Adipocyte (in vitro differentiated cells): ENCODE measurements at regions not wholly inside any gene's neighbourhood (a gene's known extent, or its start where the extent isn't known, plus 50 kb on each side); places are given as distances from the start of the nearest gene placed in this dataset.

Experiments used
- DNase-seq: peaks from one replicate; pipeline ENCODE4 v3.0.0-alpha.2; 2015; ENCODE audit warnings: low read depth
- H3K27me3 ChIP-seq: replicated peaks from 2 replicates; pipeline ENCODE4 v1.7.0; 2013; ENCODE audit warnings: mild to moderate bottlenecking, low read length, moderate library complexity; ENCODE audit not compliant: control insufficient read depth, insufficient read depth
- H3K36me3 ChIP-seq: 2 replicates; pipeline ENCODE4 v1.7.0; 2013; ENCODE audit warnings: low read length, mild to moderate bottlenecking, moderate library complexity; ENCODE audit not compliant: control insufficient read depth, insufficient read depth, severe bottlenecking
- H3K4me1 ChIP-seq: 2 replicates; pipeline ENCODE4 v1.7.0; 2013; ENCODE audit warnings: mild to moderate bottlenecking, low read length, moderate library complexity; ENCODE audit not compliant: control insufficient read depth, insufficient read depth
- H3K4me3 ChIP-seq: 2 replicates; pipeline ENCODE4 v1.7.0; 2013; ENCODE audit warnings: mild to moderate bottlenecking, low read length, moderate library complexity
- H3K9ac ChIP-seq: 2 replicates; pipeline ENCODE4 v1.7.0; 2013; ENCODE audit warnings: mild to moderate bottlenecking, low read length, moderate library complexity
- H3K9me3 ChIP-seq: 2 replicates; pipeline ENCODE4 v1.7.0; 2013; ENCODE audit warnings: mild to moderate bottlenecking, low read length, moderate library complexity; ENCODE audit not compliant: control insufficient read depth

DNA sequence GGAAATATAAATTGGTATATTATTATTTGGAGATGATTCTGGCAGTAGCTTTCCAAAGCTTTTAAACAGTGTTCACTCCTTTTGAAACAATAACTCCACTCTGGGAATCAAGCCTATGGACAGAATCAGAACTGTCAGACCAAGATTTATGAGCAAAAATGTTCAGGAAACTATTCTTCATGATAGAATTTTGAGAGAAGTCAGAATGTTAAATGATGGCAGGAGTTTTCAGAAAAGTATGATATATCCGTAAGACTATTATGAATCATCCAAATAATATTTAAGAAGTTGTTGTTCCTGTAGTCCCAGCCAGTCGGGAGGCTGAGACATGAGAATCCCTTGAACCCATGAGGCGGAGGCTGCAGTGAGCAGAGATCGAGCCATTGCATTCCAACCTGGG is 50.5 kb upstream of the ADGRG2 start:
- Histone ChIP-seq H3K36me3 (no peaks in the 10 kb centered on the region), H3K9me3 (peaks cover 6% of the 10 kb centered on the region), H3K27me3 (no peaks in the 10 kb centered on the region), H3K4me1 (no peaks in the 10 kb centered on the region), H3K9ac (no peak overlapping the region), H3K4me3 (no peak overlapping the region)
- no peak for DNase-seq

- no peaks in the 10 kb centered on the region for H3K9me3 ChIP-seq
- no peaks in the 10 kb centered on the region for H3K36me3 ChIP-seq
- no peaks in the 10 kb centered on the region for H3K4me1 ChIP-seq
- no peaks in the 10 kb centered on the region for H3K27me3 ChIP-seq
- DNase-seq, result peak; percentile 49
- no peak overlapping the region for H3K4me3 ChIP-seq
- no peak overlapping the region for H3K9ac ChIP-seq
These were observed 52.2 kb upstream of the ADGRG2 start for GRCh38 chrX:19174401-19175025.

- H3K4me3 ChIP-seq, result no peak overlapping the region
- H3K27me3 ChIP-seq, result no peaks in the 10 kb centered on the region
- no peaks in the 10 kb centered on the region for H3K4me1 ChIP-seq
- no peaks in the 10 kb centered on the region for H3K9me3 ChIP-seq
- no peaks in the 10 kb centered on the region for H3K36me3 ChIP-seq
- DNase-seq, result no peak
- no peak overlapping the region for H3K9ac ChIP-seq
These were observed 54.8 kb upstream of the ADGRG2 start for GRCh38 chrX:19176901-19177630.

DNA sequence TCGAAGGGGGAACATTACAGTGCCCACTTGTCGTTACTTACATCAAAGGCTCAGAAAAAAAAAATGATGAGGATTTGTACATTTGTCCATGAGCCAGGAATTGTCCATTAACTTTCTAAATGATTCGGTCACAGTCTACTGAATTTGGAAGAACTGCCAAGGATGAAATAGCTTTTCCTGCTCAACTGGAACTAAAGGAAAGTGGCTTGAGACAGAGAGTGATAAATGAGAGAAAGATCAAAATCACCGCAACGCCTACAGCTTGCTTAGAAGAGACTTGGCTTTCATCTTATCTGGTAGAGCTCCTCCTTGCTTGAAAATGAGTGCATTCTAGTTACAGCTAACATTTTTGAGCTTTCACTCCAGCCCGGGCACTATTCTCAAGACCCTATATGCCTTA is 55.5 kb upstream of the ADGRG2 start:
- no peaks in the 10 kb centered on the region for H3K27me3 ChIP-seq
- H3K9me3 ChIP-seq, result no peaks in the 10 kb centered on the region
- DNase-seq, result no peak
- H3K36me3 ChIP-seq, result no peaks in the 10 kb centered on the region
- no peaks in the 10 kb centered on the region for H3K4me1 ChIP-seq
- H3K9ac ChIP-seq, result no peak overlapping the region
- H3K4me3 ChIP-seq, result no peak overlapping the region

DNA sequence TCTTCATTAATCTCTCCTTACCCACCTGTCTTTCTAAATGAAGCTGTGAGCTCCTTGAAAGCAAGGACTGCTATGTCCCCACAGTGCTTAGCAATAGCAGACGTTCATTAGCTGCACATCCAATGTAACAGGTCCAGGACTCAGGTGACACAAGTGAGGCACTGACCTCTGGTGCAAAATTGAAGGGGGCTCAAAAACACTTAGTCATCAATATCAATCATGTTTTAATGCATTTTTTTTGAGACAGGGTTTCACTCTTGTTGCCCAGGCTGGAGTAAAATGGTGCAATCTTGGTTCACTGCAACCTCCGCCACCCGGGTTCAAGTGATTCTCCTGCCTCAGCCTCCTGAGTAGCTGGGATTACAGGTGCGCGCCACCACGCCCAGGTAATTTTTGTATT is 56.1 kb upstream of the ADGRG2 start:
- H3K9me3 ChIP-seq, result no peaks in the 10 kb centered on the region
- H3K27me3 ChIP-seq, result no peaks in the 10 kb centered on the region
- no peak overlapping the region for H3K9ac ChIP-seq
- no peak overlapping the region for H3K4me3 ChIP-seq
- no peaks in the 10 kb centered on the region for H3K4me1 ChIP-seq
- no peaks in the 10 kb centered on the region for H3K36me3 ChIP-seq
- DNase-seq, result no peak

DNA sequence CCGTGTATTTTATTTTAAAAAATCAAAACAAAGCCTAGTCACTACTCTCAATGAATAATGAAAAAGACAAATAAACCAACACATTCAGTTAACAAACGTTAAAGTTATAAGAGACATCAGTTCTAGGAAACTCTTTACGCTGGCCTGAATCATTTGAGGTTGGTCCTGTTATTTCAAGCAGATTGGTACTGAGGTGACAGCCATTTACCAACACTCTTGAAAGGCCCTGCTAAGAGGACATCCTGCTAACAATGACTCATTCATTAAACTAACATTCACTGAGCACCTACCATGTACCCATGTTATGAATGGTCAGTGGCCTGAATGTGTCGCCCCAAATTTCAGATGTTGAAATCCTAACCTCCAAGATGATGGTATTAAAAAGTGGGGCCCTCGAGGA is 57.1 kb upstream of the ADGRG2 start:
- no peaks in the 10 kb centered on the region for H3K36me3 ChIP-seq
- H3K4me1 ChIP-seq, result no peaks in the 10 kb centered on the region
- H3K9ac ChIP-seq, result no peak overlapping the region
- DNase-seq, result no peak
- no peak overlapping the region for H3K4me3 ChIP-seq
- H3K27me3 ChIP-seq, result no peaks in the 10 kb centered on the region
- H3K9me3 ChIP-seq, result no peaks in the 10 kb centered on the region

DNA sequence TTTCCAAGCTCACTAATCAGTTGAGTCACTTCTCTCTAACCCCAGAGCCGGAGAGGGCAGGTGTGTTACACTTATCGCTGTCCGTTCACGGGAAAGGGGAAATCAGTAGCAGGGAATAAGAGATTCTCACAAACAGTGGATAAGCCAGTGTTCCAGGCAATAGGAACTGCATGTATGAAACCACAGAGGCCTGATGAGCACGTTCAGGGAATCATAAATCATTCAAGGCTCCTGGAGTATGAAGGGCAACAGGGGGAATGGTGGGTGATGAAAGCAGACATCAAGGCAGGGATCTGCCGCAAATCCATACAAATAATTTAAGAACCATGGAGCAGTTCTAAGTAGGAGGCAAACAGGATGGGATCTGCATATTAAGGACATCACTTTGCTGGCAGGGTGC is 59.1 kb upstream of the ADGRG2 start:
- no peak for DNase-seq
- Histone ChIP-seq H3K36me3 (no peaks in the 10 kb centered on the region), H3K9me3 (no peaks in the 10 kb centered on the region), H3K4me1 (no peaks in the 10 kb centered on the region), H3K4me3 (no peak overlapping the region), H3K27me3 (no peaks in the 10 kb centered on the region), H3K9ac (no peak overlapping the region)

- Histone ChIP-seq H3K36me3 (no peaks in the 10 kb centered on the region), H3K27me3 (no peaks in the 10 kb centered on the region), H3K4me3 (no peak overlapping the region), H3K9me3 (no peaks in the 10 kb centered on the region), H3K9ac (no peak overlapping the region), H3K4me1 (no peaks in the 10 kb centered on the region)
- DNase-seq, result no peak
These were observed 60.5 kb upstream of the ADGRG2 start for GRCh38 chrX:19182785-19183184.

GRCh38 chrX:19183761-19184477 is 61.7 kb upstream of the ADGRG2 start:
- H3K9ac ChIP-seq, result no peak overlapping the region
- DNase-seq, result no peak
- no peaks in the 10 kb centered on the region for H3K27me3 ChIP-seq
- H3K9me3 ChIP-seq, result no peaks in the 10 kb centered on the region
- H3K4me1 ChIP-seq, result no peaks in the 10 kb centered on the region
- no peak overlapping the region for H3K4me3 ChIP-seq
- no peaks in the 10 kb centered on the region for H3K36me3 ChIP-seq

DNA sequence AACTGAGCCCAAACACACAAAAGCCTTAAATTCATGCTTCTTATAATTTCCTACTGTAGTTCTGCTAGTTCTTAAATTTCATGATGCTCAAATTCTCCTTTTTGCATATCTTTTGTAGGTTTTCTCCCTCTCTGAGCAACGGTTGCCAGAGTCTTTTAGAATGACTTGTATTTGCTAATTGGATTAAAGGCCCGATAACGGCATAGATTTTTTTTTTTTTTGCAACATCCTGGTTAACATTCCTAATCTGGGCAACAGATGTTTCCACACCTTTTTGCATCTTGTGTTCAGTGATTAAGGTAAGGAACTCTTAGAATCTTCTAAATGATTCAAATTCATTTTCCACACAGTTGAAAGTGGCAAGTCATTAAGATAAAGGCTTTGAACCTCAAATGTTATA is 66.3 kb upstream of the ADGRG2 start:
- no peak for DNase-seq
- H3K4me3 ChIP-seq, result no peak overlapping the region
- H3K9ac ChIP-seq, result no peak overlapping the region

DNA sequence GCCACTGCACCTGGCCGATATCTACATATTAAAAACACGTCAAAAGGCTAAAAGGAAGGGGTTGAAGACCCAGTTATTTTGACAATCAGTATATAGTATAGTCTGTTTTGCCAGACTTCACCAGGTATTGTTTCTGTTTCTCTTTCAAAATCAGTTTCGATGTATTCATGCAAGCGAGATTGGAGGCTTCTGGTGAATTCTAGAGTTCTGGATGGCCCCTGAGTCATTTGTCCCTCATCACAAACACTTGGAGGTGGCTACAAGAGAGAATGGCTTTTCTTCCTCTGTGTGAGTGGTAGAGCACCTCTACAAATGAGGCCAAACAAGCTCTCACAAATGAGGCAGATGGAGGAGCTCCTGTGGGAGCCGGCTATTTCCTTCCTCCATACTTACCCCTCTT is 68.6 kb upstream of the ADGRG2 start:
- H3K27me3 ChIP-seq, result peaks cover 4% of the 10 kb centered on the region
- no peaks in the 10 kb centered on the region for H3K36me3 ChIP-seq
- DNase-seq, result no peak
- no peaks in the 10 kb centered on the region for H3K4me1 ChIP-seq
- peaks cover 6% of the 10 kb centered on the region for H3K9me3 ChIP-seq
- H3K4me3 ChIP-seq, result no peak overlapping the region
- no peak overlapping the region for H3K9ac ChIP-seq

More for the DNA sequence above, 66.3 kb upstream of the ADGRG2 start:
- no peaks in the 10 kb centered on the region for H3K27me3 ChIP-seq
- H3K36me3 ChIP-seq, result no peaks in the 10 kb centered on the region
- H3K9me3 ChIP-seq, result peaks cover 6% of the 10 kb centered on the region
- no peaks in the 10 kb centered on the region for H3K4me1 ChIP-seq
